ENCODE measurements at regions not wholly inside any gene's neighbourhood (a gene's known extent, or its start where the extent isn't known, plus 50 kb on each side); places are given as distances from the start of the nearest gene placed in this dataset.

DNA sequence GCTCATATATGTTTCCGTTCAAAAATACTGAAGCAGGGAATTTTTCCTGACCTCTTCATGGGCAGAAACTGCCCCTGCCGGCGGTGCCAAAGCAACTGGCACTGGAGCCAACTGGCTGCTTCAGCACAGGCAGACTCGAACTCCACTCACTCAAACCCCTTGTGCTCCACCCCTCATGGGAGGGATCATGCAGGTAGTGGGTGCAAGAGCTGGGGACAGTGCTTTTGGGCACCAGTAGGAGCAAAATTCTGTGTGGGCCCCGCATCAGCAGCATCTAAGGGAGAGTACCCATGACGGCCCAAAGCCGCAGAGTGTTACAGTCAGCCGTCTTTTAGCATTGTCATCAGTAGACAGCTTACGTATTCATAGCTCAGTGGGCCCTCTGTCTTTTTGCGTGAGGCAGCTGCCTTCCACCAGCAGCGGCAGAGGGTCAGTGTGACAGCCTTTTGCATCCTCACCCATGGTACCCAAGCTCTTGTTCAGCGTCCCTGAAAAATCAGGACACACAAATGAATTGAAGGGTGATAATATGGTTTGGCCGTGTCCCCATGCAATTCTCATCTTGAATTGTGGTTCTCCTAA is 393.8 kb downstream of the SLITRK6 start:
- H3K36me3 ChIP-seq (replicated peaks; ENCODE audit: insufficient read depth, low read depth), result no peaks in the 10 kb centered on the region
- no peak for DNase-seq (ENCODE audit: low spot score)
- no peak overlapping the region for H2AFZ ChIP-seq
- H3K9me3 ChIP-seq (ENCODE audit: low read depth), result no peaks in the 10 kb centered on the region
- 96% methylated on average over 13 of the region's 13 CpGs for WGBS (ENCODE audit: low lambda C conversion rate, missing lambda C conversion rate)
- H3K79me2 ChIP-seq, result no peaks in the 10 kb centered on the region
- H3K9me2 ChIP-seq (replicated peaks; ENCODE audit: insufficient read depth), result no peaks in the 10 kb centered on the region
- H3K4me2 ChIP-seq, result no peak overlapping the region
- no peaks in the 10 kb centered on the region for H3K4me1 ChIP-seq (ENCODE audit: insufficient read depth)
- no peak overlapping the region for H3K4me3 ChIP-seq
- TF ChIP-seq EZH2 (IDR thresholded peaks at IDR 0.05; ENCODE audit: borderline replicate concordance) (no peak), EZH2phosphoT487 (IDR thresholded peaks at IDR 0.05; ENCODE audit: low read depth, severe bottlenecking, unreplicated experiment) (no peak)
- TF ChIP-seq, protein P1, sequence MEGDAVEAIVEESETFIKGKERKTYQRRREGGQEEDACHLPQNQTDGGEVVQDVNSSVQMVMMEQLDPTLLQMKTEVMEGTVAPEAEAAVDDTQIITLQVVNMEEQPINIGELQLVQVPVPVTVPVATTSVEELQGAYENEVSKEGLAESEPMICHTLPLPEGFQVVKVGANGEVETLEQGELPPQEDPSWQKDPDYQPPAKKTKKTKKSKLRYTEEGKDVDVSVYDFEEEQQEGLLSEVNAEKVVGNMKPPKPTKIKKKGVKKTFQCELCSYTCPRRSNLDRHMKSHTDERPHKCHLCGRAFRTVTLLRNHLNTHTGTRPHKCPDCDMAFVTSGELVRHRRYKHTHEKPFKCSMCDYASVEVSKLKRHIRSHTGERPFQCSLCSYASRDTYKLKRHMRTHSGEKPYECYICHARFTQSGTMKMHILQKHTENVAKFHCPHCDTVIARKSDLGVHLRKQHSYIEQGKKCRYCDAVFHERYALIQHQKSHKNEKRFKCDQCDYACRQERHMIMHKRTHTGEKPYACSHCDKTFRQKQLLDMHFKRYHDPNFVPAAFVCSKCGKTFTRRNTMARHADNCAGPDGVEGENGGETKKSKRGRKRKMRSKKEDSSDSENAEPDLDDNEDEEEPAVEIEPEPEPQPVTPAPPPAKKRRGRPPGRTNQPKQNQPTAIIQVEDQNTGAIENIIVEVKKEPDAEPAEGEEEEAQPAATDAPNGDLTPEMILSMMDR (IDR thresholded peaks at IDR 0.05; ENCODE audit: poor library complexity), result no peak
- H4K20me1 ChIP-seq (ENCODE audit: insufficient read depth, poor library complexity, severe bottlenecking), result no peaks in the 10 kb centered on the region
- H3K27me3 ChIP-seq, result no peaks in the 10 kb centered on the region
- no peak overlapping the region for H3K27ac ChIP-seq

DNA sequence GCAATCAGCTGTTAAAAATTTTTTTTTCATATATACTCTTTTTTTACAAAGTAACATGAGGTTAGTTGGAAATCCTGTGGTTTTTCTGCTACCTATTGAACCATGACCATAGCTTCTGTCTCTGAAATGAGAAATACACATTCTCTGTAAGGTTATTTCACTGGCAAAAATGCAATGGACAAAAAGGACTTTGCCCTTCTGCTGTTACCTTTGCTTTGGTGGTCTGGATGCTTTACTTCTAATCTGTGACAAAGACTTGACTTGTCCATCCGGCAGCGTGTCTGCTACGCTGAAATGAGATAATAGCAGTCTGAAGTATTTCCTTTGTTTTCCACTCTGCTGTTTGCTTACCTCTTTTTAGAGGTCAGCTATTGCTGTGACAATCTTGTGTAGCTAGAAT is 412.8 kb downstream of the SLITRK6 start:
- no peaks in the 10 kb centered on the region for H3K9me3 ChIP-seq (ENCODE audit: low read depth)
- whole genome bisulfite sequencing (ENCODE audit: low lambda C conversion rate, missing lambda C conversion rate), result 10% methylated on average over 3 of the region's 3 CpGs
- no peaks in the 10 kb centered on the region for H3K4me1 ChIP-seq (ENCODE audit: insufficient read depth)
- H2AFZ ChIP-seq, result no peak overlapping the region
- H3K27me3 ChIP-seq, result no peaks in the 10 kb centered on the region
- no peak for DNase-seq (ENCODE audit: low spot score)
- no peak overlapping the region for H3K4me3 ChIP-seq
- no peaks in the 10 kb centered on the region for H3K79me2 ChIP-seq
- no peak overlapping the region for H3K27ac ChIP-seq
- TF ChIP-seq EZH2 (IDR thresholded peaks at IDR 0.05; ENCODE audit: borderline replicate concordance) (no peak), EZH2phosphoT487 (IDR thresholded peaks at IDR 0.05; ENCODE audit: low read depth, severe bottlenecking, unreplicated experiment) (no peak)
- TF ChIP-seq, protein P1 (IDR thresholded peaks at IDR 0.05; ENCODE audit: poor library complexity), result no peak
- H3K9me2 ChIP-seq (replicated peaks; ENCODE audit: insufficient read depth), result no peaks in the 10 kb centered on the region
- no peaks in the 10 kb centered on the region for H3K36me3 ChIP-seq (replicated peaks; ENCODE audit: insufficient read depth, low read depth)
- H4K20me1 ChIP-seq (ENCODE audit: insufficient read depth, poor library complexity, severe bottlenecking), result no peaks in the 10 kb centered on the region
- H3K4me2 ChIP-seq, result peak overlapping the region; percentile 4

DNA sequence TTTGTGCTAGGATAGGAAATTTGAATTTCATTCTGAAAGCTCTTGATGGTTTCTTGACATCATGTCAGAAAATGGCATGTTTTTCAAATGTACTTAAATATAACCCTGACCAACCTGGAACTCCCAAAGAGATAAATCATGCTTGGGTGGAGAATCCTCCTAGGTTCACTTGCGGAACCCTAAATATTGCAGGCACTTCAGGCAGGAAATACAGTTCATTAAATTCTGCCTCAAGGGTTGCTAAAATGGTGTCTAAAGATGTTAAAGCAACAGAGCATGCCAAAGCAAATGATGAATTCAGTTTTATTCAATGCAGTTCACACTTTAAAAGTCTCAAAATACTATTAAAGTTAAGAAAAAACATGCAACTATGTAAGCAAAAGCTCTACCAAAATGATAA is 415.9 kb downstream of the SLITRK6 start:
- TF ChIP-seq EZH2 (IDR thresholded peaks at IDR 0.05; ENCODE audit: borderline replicate concordance) (no peak), EZH2phosphoT487 (IDR thresholded peaks at IDR 0.05; ENCODE audit: low read depth, severe bottlenecking, unreplicated experiment) (no peak)
- TF ChIP-seq, protein P1 (IDR thresholded peaks at IDR 0.05; ENCODE audit: poor library complexity), result no peak
- Histone ChIP-seq H3K79me2 (no peaks in the 10 kb centered on the region), H3K27me3 (no peaks in the 10 kb centered on the region), H2AFZ (no peak overlapping the region), H4K20me1 (ENCODE audit: insufficient read depth, poor library complexity, severe bottlenecking) (no peaks in the 10 kb centered on the region), H3K4me2 (no peak overlapping the region), H3K4me1 (ENCODE audit: insufficient read depth) (no peaks in the 10 kb centered on the region), H3K9me3 (ENCODE audit: low read depth) (no peaks in the 10 kb centered on the region), H3K4me3 (no peak overlapping the region), H3K27ac (no peak overlapping the region), H3K9me2 (replicated peaks; ENCODE audit: insufficient read depth) (no peaks in the 10 kb centered on the region), H3K36me3 (replicated peaks; ENCODE audit: insufficient read depth, low read depth) (no peaks in the 10 kb centered on the region)
- no peak for DNase-seq (ENCODE audit: low spot score)
- 88% methylated on average over 1 of the region's 1 CpG for WGBS (ENCODE audit: low lambda C conversion rate, missing lambda C conversion rate)
